Spleen (tissue), 11 donors: ENCODE measurements at regions not wholly inside any gene's neighbourhood (a gene's known extent, or its start where the extent isn't known, plus 50 kb on each side); places are given as distances from the start of the nearest gene placed in this dataset.
"Not testable (repeated sequence)": the region's sequence is repeated elsewhere in the genome, so short reads cannot be mapped to it uniquely, and the experiment has no call there.

Experiments
- DNase-seq: peaks from one replicate; pipeline ENCODE4 v3.0.0-alpha.2; 2020
- H3K27ac ChIP-seq, 8 donors: fragments of 200-600 bp; sonication (generic) in 7 of 8; 1 replicate in 4 of 8; 2 replicates in 4 of 8; pipeline versions ENCODE4 v1.5.0 to v1.8.0; 2016 to 2021; ENCODE audit warnings: inconsistent platforms in 4 of 8, mild to moderate bottlenecking in 4 of 8, moderate library complexity in 1 of 8
- H3K27me3 ChIP-seq, 7 donors: fragments of 200-600 bp; sonication (generic) in 6 of 7; replicated peaks in 1 of 7; 1 replicate in 4 of 7; 2 replicates in 3 of 7; pipeline versions ENCODE4 v1.5.0 to v1.8.0; 2016 to 2021; ENCODE audit warnings: inconsistent platforms in 3 of 7, mild to moderate bottlenecking in 1 of 7
- H3K36me3 ChIP-seq, 6 donors: fragments of 200-600 bp; sonication (generic) in 5 of 6; 1 replicate in 4 of 6; 2 replicates in 2 of 6; pipeline versions ENCODE4 v1.5.0 to v1.8.0; 2016 to 2021; ENCODE audit warnings: inconsistent platforms in 2 of 6
- H3K4me1 ChIP-seq, 6 donors: fragments of 200-600 bp; sonication (generic) in 5 of 6; 1 replicate in 3 of 6; 2 replicates in 3 of 6; pipeline versions ENCODE4 v1.5.0 to v1.8.0; 2016 to 2021; ENCODE audit warnings: inconsistent platforms in 3 of 6
- H3K4me3 ChIP-seq, 8 donors: fragments of 200-600 bp; sonication (generic) in 7 of 8; 1 replicate in 4 of 8; 2 replicates in 4 of 8; pipeline versions ENCODE4 v1.5.0 to v1.8.0; 2016 to 2021; ENCODE audit warnings: inconsistent platforms in 4 of 8, mild to moderate bottlenecking in 4 of 8, moderate library complexity in 2 of 8
- H3K9me3 ChIP-seq, 8 donors: fragments of 200-600 bp; sonication (generic) in 7 of 8; 1 replicate in 4 of 8; 2 replicates in 4 of 8; pipeline versions ENCODE4 v1.5.0 to v1.8.0; 2016 to 2021; ENCODE audit warnings: inconsistent platforms in 4 of 8
- POLR2A ChIP-seq, 3 donors: fragments of 450-650 bp; IDR thresholded peaks; one replicate each; pipeline ENCODE4 v1.5.1; 2017; ENCODE audit warnings: antibody characterized with exemption in 3 of 3, mild to moderate bottlenecking in 1 of 3
- POLR2AphosphoS5 ChIP-seq, 3 donors: sonication (generic); formaldehyde crosslinking; IDR thresholded peaks; one replicate each; pipeline ENCODE4 v1.5.1; 2017; ENCODE audit warnings: antibody characterized with exemption in 3 of 3
- WGBS, 5 donors: extraction: QIAGEN DNeasy Blood & Tissue Kit in 3 of 5; methylation state at CpG; one replicate each; pipeline versions ENCODE4 v1.1.5 to v1.1.7; 2013 to 2018; 5-methylcytosine and 5-hydroxymethylcytosine counted together
- intact Hi-C: fragments of 100-400 bp; cut with DNase I; formaldehyde crosslinking; loops from one replicate; pipeline ENCODE4 v1.15.0; 2023; ENCODE audit warnings: low total_unique reads
- TF ChIP-seq, protein P1 (sequence below), 11 experiments: fragments of 200-600 bp in 7 of 11; fragments of 450-650 bp in 4 of 11; sonication (generic) in 4 of 11; IDR thresholded peaks in 8 of 11; conservative IDR thresholded peaks in 3 of 11; 1 replicate in 7 of 11; 2 replicates in 4 of 11; pipeline versions ENCODE4 v1.4.0 to v1.8.0; 2016 to 2021; ENCODE audit warnings: antibody characterized with exemption in 11 of 11, inconsistent platforms in 4 of 11, mild to moderate bottlenecking in 1 of 11
- donor health status: healthy with polysubstance abuse.
- donor health status: DM: no; HTN: no; CAD: no; lungs with moderate emphysema.
- donor health status: DM: no; HTN: no; CAD: no.
- donor health status: Bipolar disorder and iron deficiency.
- donor health status: healthy.
- donor health status: DM: no; HTN: no; CAD: no.
- donor health status: DM: yes; HTN: yes; CAD: no.

DNA sequence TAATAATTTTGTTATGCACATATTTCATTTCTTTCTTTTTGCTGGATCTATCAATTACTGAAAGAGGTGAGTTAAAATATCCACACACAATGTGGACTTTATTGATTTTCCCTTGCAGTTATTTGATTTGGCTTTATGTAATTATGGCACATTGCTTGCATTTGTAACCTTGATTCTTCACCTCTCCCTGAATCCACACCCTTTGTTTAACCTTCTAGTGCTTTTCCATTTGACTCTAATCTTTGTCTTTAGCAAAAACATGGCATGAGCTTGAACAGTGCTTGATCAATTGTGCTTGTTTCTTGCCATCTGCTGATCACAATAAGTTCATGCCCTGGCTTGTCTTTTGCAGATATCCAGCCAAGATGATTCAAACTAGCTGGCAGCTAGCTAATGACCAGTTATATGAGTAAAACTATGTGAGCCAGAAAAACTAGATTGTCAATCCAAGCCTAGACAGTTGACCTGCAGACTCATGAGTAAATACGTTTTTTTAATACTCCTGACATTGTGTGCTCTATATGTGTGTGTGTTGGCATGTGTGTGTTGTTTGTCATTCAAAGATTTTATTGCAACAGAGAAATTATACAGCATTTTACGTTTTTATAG, 899.2 kb downstream of the NCAM2 start:
- WGBS, 5 donors = 53 to 68% (median 60%) methylated on average over 2 of the region's 2 CpGs
- no peak overlapping the region for H3K4me3 ChIP-seq
- H3K9me3 ChIP-seq = peaks cover 0 to 52% (median 28%) of the 10 kb centered on the region in 8 donors
- H3K27ac ChIP-seq = no peak overlapping the region
- DNase-seq = no peak
- intact Hi-C loops = no loop called here
- TF ChIP-seq, protein P1, sequence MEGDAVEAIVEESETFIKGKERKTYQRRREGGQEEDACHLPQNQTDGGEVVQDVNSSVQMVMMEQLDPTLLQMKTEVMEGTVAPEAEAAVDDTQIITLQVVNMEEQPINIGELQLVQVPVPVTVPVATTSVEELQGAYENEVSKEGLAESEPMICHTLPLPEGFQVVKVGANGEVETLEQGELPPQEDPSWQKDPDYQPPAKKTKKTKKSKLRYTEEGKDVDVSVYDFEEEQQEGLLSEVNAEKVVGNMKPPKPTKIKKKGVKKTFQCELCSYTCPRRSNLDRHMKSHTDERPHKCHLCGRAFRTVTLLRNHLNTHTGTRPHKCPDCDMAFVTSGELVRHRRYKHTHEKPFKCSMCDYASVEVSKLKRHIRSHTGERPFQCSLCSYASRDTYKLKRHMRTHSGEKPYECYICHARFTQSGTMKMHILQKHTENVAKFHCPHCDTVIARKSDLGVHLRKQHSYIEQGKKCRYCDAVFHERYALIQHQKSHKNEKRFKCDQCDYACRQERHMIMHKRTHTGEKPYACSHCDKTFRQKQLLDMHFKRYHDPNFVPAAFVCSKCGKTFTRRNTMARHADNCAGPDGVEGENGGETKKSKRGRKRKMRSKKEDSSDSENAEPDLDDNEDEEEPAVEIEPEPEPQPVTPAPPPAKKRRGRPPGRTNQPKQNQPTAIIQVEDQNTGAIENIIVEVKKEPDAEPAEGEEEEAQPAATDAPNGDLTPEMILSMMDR (IDR thresholded peaks at IDR 0.05 in 8 of 11, conservative IDR thresholded peaks at IDR 0.05 in 3 of 11) = no peak
- TF ChIP-seq POLR2A (IDR thresholded peaks at IDR 0.05) (no peak), POLR2AphosphoS5 (IDR thresholded peaks at IDR 0.05) (no peak)
- no peaks in the 10 kb centered on the region for H3K4me1 ChIP-seq
- no peaks in the 10 kb centered on the region for H3K36me3 ChIP-seq
- no peaks in the 10 kb centered on the region for H3K27me3 ChIP-seq

DNA sequence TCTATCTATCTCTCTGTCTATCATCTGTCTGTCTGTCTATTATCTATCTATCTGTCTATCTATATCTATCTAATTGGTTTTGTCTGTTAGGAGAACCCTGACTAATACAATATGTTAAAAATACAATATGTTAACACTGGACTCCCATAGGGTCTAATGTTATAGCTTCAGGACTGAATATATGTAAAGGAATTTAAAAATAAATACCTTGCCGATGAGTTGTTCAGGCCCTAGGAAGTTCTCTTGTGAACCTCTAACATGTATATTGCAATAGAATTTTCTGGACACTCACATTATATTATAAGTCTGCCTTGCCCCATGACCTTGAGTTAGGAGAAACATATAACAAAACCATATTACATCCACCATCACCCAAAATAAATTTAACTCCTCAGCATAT, 900.6 kb downstream of the NCAM2 start:
- H3K4me3 ChIP-seq = no peak overlapping the region
- H3K27ac ChIP-seq = no peak overlapping the region
- no peaks in the 10 kb centered on the region for H3K27me3 ChIP-seq
- WGBS, 5 donors = 85 to 100% (median 94%) methylated on average over 1 of the region's 1 CpG
- no peaks in the 10 kb centered on the region for H3K36me3 ChIP-seq
- TF ChIP-seq, protein P1 (IDR thresholded peaks at IDR 0.05 in 8 of 11, conservative IDR thresholded peaks at IDR 0.05 in 3 of 11) = no peak
- TF ChIP-seq POLR2A (IDR thresholded peaks at IDR 0.05) (no peak), POLR2AphosphoS5 (IDR thresholded peaks at IDR 0.05) (no peak)
- no peaks in the 10 kb centered on the region for H3K4me1 ChIP-seq
- no peak for DNase-seq
- peaks cover 0 to 43% (median 15%) of the 10 kb centered on the region in 8 donors for H3K9me3 ChIP-seq
- intact Hi-C loops = no loop called here

DNA sequence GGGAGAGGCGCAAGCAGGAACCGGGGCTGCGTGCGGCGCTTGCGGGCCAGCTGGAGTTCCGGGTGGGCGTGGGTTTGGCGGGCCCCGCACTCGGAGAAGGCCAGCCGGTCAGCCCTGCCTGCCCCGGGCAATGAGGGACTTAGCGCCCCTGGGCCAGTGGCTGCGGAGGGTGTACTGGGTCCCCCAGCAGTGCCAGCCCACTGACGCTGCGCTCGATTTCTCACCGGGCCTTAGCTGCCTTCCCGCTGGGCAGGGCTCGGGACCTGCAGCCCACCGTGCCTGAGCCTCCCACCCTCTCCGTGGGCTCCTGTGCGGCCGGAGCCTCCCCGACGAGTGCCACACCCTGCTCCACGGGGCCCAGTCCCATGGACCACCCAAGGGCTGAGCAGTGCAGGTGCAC, 904.2 kb downstream of the NCAM2 start:
- intact Hi-C loops, H3K4me3 ChIP-seq, H3K27ac ChIP-seq, H3K27me3 ChIP-seq, H3K36me3 ChIP-seq, DNase-seq, H3K4me1 ChIP-seq: not testable (repeated sequence)
- WGBS, 5 donors = 93 to 94% (median 93%) methylated on average over 6 to 28 of the region's 28 CpGs
- peaks cover 0 to 14% (median 0%) of the 10 kb centered on the region in 8 donors for H3K9me3 ChIP-seq

DNA sequence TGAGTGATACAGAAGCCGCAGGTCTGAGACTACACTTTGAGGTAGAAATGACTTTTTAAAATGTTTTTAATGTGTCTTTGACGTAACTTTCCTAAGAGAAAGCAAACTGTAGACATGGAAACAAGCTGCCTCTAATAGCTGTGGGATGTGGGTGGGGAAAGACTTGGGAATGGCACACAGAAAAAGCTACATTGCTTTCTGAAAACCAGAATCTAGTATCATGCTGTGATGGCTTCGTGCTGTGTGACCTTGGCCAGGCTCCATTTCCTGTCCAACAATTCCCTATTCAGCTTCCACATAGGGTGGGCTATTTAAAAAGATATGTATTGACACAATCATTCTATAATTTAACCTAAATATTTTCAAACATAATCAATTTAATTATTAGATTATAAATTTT, 909.1 kb downstream of the NCAM2 start:
- Histone ChIP-seq H3K27me3 (no peaks in the 10 kb centered on the region), H3K9me3 (peaks cover 0 to 27% (median 10%) of the 10 kb centered on the region in 8 donors), H3K36me3 (no peaks in the 10 kb centered on the region), H3K4me1 (no peaks in the 10 kb centered on the region), H3K4me3 (no peak overlapping the region), H3K27ac (no peak overlapping the region)
- no peak for DNase-seq
- intact Hi-C loops = no loop called here
- TF ChIP-seq, protein P1 (IDR thresholded peaks at IDR 0.05 in 8 of 11, conservative IDR thresholded peaks at IDR 0.05 in 3 of 11) = no peak
- TF ChIP-seq POLR2AphosphoS5 (IDR thresholded peaks at IDR 0.05) = no peak
- TF ChIP-seq POLR2A (IDR thresholded peaks at IDR 0.05) = no peak
- 57 to 78% (median 65%) methylated on average over 3 of the region's 3 CpGs for WGBS, 5 donors

DNA sequence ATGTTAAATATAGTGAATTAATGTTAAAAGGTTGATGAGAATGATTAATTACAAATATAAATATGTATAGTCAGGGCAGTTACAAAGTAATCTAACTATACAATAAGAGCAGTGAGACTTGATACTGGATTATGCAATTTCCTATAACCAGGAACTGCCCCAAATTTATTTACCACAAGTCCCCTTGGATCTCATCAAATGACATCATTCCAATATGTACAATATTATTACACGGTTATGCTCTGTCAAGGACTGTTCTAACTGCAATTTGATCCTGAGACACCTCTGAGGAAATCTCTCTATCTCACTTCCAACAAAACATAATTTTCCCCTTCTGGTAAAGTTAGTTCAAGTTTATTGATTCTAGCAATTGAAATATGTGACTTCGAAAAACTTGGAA, 917.6 kb downstream of the NCAM2 start:
- no peaks in the 10 kb centered on the region for H3K27me3 ChIP-seq
- H3K9me3 ChIP-seq = no peaks in the 10 kb centered on the region
- no peak for DNase-seq
- no peaks in the 10 kb centered on the region for H3K4me1 ChIP-seq
- TF ChIP-seq POLR2AphosphoS5 (IDR thresholded peaks at IDR 0.05) (no peak), POLR2A (IDR thresholded peaks at IDR 0.05) (no peak)
- TF ChIP-seq, protein P1 (IDR thresholded peaks at IDR 0.05 in 8 of 11, conservative IDR thresholded peaks at IDR 0.05 in 3 of 11) = no peak
- intact Hi-C loops = no loop called here
- H3K4me3 ChIP-seq = no peak overlapping the region
- no peak overlapping the region for H3K27ac ChIP-seq
- WGBS, 5 donors = 38 to 78% (median 55%) methylated on average over 2 of the region's 2 CpGs
- H3K36me3 ChIP-seq = no peaks in the 10 kb centered on the region
